GM21360 (cell line): ENCODE measurements at regions not wholly inside any gene's neighbourhood (a gene's known extent, or its start where the extent isn't known, plus 50 kb on each side); places are given as distances from the start of the nearest gene placed in this dataset.
A peak's percentile ranks its signal among the peaks of the same experiment; 100 is the strongest.

Experiments
- ATAC-seq: cut with Tn5 transposase; IDR thresholded peaks from one replicate; pipeline ENCODE4 v1.9.1; 2021; ENCODE audit warnings: mild to moderate bottlenecking, moderate library complexity; ENCODE audit not compliant: unreplicated experiment

GRCh38 chrX:7233580-7234406 lies 85.8 kb upstream of the PUDP start:
- no peak for ATAC-seq

- no peak for ATAC-seq
These were observed 80.3 kb upstream of the PUDP start for GRCh38 chrX:7228226-7228625.

GRCh38 chrX:7225338-7225737 lies 77.4 kb upstream of the PUDP start:
- ATAC-seq: no peak

GRCh38 chrX:7223271-7223670 lies 75.3 kb upstream of the PUDP start:
- no peak for ATAC-seq

GRCh38 chrX:7220121-7220520 lies 72.2 kb upstream of the PUDP start:
- ATAC-seq: no peak

- peak; percentile 61 for ATAC-seq
These were observed 71.3 kb upstream of the PUDP start for GRCh38 chrX:7219153-7219705.

GRCh38 chrX:7218321-7219152 lies 70.6 kb upstream of the PUDP start:
- no peak for ATAC-seq

- no peak for ATAC-seq
These were observed 69.1 kb upstream of the PUDP start for GRCh38 chrX:7216981-7217587.

GRCh38 chrX:7215842-7216241 lies 67.9 kb upstream of the PUDP start:
- ATAC-seq: no peak

GRCh38 chrX:7214251-7214650 lies 66.3 kb upstream of the PUDP start:
- ATAC-seq: no peak

- no peak for ATAC-seq
These were observed 57.2 kb upstream of the PUDP start for GRCh38 chrX:7205037-7205577.

GRCh38 chrX:7204619-7205018 lies 56.7 kb upstream of the PUDP start:
- no peak for ATAC-seq

- no peak for ATAC-seq
These were observed 54.3 kb upstream of the PUDP start for GRCh38 chrX:7202206-7202605.

- ATAC-seq: no peak
These were observed 53.5 kb upstream of the PUDP start for GRCh38 chrX:7201496-7201895.

- ATAC-seq: no peak
These were observed 50.5 kb upstream of the PUDP start for GRCh38 chrX:7198499-7198898.
